Chondrocyte (in vitro differentiated cells): ENCODE measurements at regions not wholly inside any gene's neighbourhood (a gene's known extent, or its start where the extent isn't known, plus 50 kb on each side); places are given as distances from the start of the nearest gene placed in this dataset.
"Not testable (repeated sequence)": the region's sequence is repeated elsewhere in the genome, so short reads cannot be mapped to it uniquely, and the experiment has no call there.

Experiments
- DNase-seq: peaks from one replicate; pipeline ENCODE4 v3.0.0; 2021; ENCODE audit warnings: mixed read lengths, low spot score
- H3K27ac Mint-ChIP-seq: one replicate; pipeline ENCODE4 v1.8.0; 2021; ENCODE audit warnings: mild to moderate bottlenecking, moderate library complexity, mixed read lengths; ENCODE audit not compliant: unreplicated experiment
- H3K27me3 Mint-ChIP-seq: 2 replicates; pipeline ENCODE4 v1.8.0; 2021; ENCODE audit warnings: low read depth, mixed read lengths
- H3K36me3 Mint-ChIP-seq: 2 replicates; pipeline ENCODE4 v1.8.0; 2021; ENCODE audit warnings: low read depth, mixed read lengths
- H3K4me1 Mint-ChIP-seq: 2 replicates; pipeline ENCODE4 v1.8.0; 2021; ENCODE audit warnings: low read depth, mild to moderate bottlenecking, mixed read lengths
- H3K4me3 Mint-ChIP-seq: one replicate; pipeline ENCODE4 v1.8.0; 2021; ENCODE audit warnings: mild to moderate bottlenecking, moderate library complexity, mixed read lengths; ENCODE audit not compliant: unreplicated experiment
- H3K9me3 Mint-ChIP-seq: 2 replicates; pipeline ENCODE4 v1.8.0; 2021; ENCODE audit warnings: low read depth, mixed read lengths
- CTCF ChIP-seq: fragments of 200-600 bp; sonication (generic); IDR thresholded peaks from 2 replicates; pipeline ENCODE4 v1.5.0; 2021; ENCODE audit warnings: antibody characterized with exemption, mild to moderate bottlenecking, moderate library complexity

GRCh38 chr9:79073201-79073600, 498.6 kb upstream of the TLE4 start:
- Mint-ChIP-seq H3K27ac (no peak overlapping the region), H3K4me1 (no peaks in the 10 kb centered on the region)
- TF ChIP-seq CTCF, result no peak

GRCh38 chr9:79080536-79080935, 491.2 kb upstream of the TLE4 start:
- no peak for TF ChIP-seq CTCF
- no peaks in the 10 kb centered on the region for H3K36me3 Mint-ChIP-seq
- H3K4me3 Mint-ChIP-seq, result no peak overlapping the region
- no peaks in the 10 kb centered on the region for H3K4me1 Mint-ChIP-seq
- H3K9me3 Mint-ChIP-seq, result peaks cover 6% of the 10 kb centered on the region
- no peak overlapping the region for H3K27ac Mint-ChIP-seq
- no peaks in the 10 kb centered on the region for H3K27me3 Mint-ChIP-seq
- DNase-seq, result no peak

More at GRCh38 chr9:79073201-79073600, 498.6 kb upstream of the TLE4 start:
- Mint-ChIP-seq H3K9me3 (peaks cover 7% of the 10 kb centered on the region), H3K36me3 (no peaks in the 10 kb centered on the region), H3K27me3 (no peaks in the 10 kb centered on the region), H3K4me3 (no peak overlapping the region)
- DNase-seq, result no peak

GRCh38 chr9:79083621-79084020, 488.1 kb upstream of the TLE4 start:
- Mint-ChIP-seq H3K4me3 (no peak overlapping the region), H3K4me1 (no peaks in the 10 kb centered on the region), H3K36me3 (no peaks in the 10 kb centered on the region), H3K27me3 (no peaks in the 10 kb centered on the region), H3K27ac (no peak overlapping the region), H3K9me3 (peaks cover 8% of the 10 kb centered on the region)
- TF ChIP-seq CTCF, result no peak
- DNase-seq, result no peak

GRCh38 chr9:79087133-79087532, 484.6 kb upstream of the TLE4 start:
- DNase-seq, result no peak
- Mint-ChIP-seq H3K4me1 (peaks cover 4% of the 10 kb centered on the region), H3K27me3 (no peaks in the 10 kb centered on the region), H3K4me3 (no peak overlapping the region), H3K27ac (no peak overlapping the region), H3K36me3 (no peaks in the 10 kb centered on the region), H3K9me3 (peaks cover 12% of the 10 kb centered on the region)
- TF ChIP-seq CTCF, result no peak

- H3K27ac Mint-ChIP-seq, result no peak overlapping the region
- no peak for TF ChIP-seq CTCF
- DNase-seq, result no peak
- no peaks in the 10 kb centered on the region for H3K27me3 Mint-ChIP-seq
- H3K36me3 Mint-ChIP-seq, result no peaks in the 10 kb centered on the region
- H3K4me1 Mint-ChIP-seq, result peaks cover 4% of the 10 kb centered on the region
- H3K4me3 Mint-ChIP-seq, result no peak overlapping the region
- H3K9me3 Mint-ChIP-seq, result peaks cover 9% of the 10 kb centered on the region
Measured at GRCh38 chr9:79089054-79089560, 482.7 kb upstream of the TLE4 start.

- not testable (repeated sequence) for DNase-seq, H3K36me3 Mint-ChIP-seq, H3K4me3 Mint-ChIP-seq, H3K27me3 Mint-ChIP-seq, H3K4me1 Mint-ChIP-seq, H3K27ac Mint-ChIP-seq, H3K9me3 Mint-ChIP-seq
Measured at GRCh38 chr9:79089851-79090250, 481.9 kb upstream of the TLE4 start.

GRCh38 chr9:79103257-79103656, 468.5 kb upstream of the TLE4 start:
- not testable (repeated sequence) for H3K27ac Mint-ChIP-seq, H3K9me3 Mint-ChIP-seq, DNase-seq, H3K36me3 Mint-ChIP-seq, H3K4me3 Mint-ChIP-seq, H3K27me3 Mint-ChIP-seq
- peaks cover 19% of the 10 kb centered on the region for H3K4me1 Mint-ChIP-seq
